ENCODE measurements at regions not wholly inside any gene's neighbourhood (a gene's known extent, or its start where the extent isn't known, plus 50 kb on each side); places are given as distances from the start of the nearest gene placed in this dataset.

DNA sequence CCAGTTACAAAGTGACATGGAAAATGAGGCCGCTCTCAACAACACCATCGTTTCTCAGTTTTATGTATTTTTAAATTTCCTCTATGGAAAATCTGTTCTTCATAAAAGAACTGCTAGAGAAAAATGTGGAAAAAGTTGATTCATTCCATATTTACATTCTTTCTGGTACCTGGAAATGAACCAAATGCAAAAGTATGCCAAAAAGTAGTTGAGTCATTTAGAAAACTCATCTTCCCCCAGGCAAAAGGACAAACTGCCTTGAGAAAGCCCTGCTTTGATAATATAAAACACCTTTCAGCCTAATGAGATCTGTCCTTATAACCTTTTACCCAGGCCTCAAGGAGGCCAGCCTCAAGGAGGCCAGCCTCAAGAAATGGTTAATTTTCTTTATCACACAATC lies 283.0 kb upstream of the VEPH1 start:
- no peak for DNase-seq
- Histone ChIP-seq H3K27me3 (replicated peaks in 1 of 7) (no peaks in the 10 kb centered on the region), H3K27ac (no peak overlapping the region), H3K4me3 (no peak overlapping the region), H3K36me3 (no peaks in the 10 kb centered on the region), H3K4me1 (no peaks in the 10 kb centered on the region), H3K9me3 (no peaks in the 10 kb centered on the region)
- intact Hi-C loops (cut with DNase I; ENCODE audit: low total_unique reads), result no loop called here
- TF ChIP-seq POLR2AphosphoS5 (IDR thresholded peaks at IDR 0.05) (no peak), POLR2A (IDR thresholded peaks at IDR 0.05) (no peak)
- TF ChIP-seq, protein P1, sequence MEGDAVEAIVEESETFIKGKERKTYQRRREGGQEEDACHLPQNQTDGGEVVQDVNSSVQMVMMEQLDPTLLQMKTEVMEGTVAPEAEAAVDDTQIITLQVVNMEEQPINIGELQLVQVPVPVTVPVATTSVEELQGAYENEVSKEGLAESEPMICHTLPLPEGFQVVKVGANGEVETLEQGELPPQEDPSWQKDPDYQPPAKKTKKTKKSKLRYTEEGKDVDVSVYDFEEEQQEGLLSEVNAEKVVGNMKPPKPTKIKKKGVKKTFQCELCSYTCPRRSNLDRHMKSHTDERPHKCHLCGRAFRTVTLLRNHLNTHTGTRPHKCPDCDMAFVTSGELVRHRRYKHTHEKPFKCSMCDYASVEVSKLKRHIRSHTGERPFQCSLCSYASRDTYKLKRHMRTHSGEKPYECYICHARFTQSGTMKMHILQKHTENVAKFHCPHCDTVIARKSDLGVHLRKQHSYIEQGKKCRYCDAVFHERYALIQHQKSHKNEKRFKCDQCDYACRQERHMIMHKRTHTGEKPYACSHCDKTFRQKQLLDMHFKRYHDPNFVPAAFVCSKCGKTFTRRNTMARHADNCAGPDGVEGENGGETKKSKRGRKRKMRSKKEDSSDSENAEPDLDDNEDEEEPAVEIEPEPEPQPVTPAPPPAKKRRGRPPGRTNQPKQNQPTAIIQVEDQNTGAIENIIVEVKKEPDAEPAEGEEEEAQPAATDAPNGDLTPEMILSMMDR (IDR thresholded peaks at IDR 0.05 in 8 of 11, conservative IDR thresholded peaks at IDR 0.05 in 3 of 11), result no peak
- 76 to 93% (median 85%) methylated on average over 2 of the region's 2 CpGs for WGBS, 5 donors

DNA sequence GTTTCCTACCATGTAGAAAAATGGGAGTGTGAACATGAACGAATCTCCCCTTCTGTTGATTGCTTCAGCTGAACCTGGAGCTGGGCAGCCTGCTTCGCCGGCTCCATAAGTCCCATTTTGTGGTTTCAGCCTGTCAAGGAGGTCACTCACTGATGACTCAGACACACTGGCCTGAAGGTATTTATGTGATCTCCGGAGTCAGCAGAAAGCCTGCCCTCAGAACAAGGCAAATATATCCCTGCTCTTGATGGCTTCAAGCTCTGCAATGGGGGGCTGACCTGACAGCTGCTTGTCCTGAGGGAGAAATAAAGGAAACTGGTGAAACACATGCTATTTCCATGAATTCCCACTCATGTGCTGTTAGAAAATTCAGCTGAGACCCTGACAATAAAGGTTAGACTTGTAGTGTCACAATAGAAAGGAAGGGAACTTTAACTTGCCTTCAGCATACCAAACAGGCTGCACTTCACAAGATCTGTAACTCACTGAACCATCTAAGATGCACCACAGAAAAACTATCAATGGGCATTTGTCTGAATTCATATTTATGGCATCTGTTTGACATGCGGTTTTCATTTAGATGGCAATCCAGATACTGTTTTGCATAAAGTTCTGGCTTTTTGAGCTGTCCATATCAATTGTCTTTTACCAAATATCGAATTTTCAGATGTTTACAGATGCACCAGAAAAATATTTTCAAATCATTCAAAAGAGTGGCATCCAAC lies 282.0 kb upstream of the VEPH1 start:
- WGBS, 5 donors, result 61 to 71% (median 67%) methylated on average over 6 of the region's 6 CpGs
- Histone ChIP-seq H3K27me3 (replicated peaks in 1 of 7) (no peaks in the 10 kb centered on the region), H3K36me3 (no peaks in the 10 kb centered on the region), H3K4me3 (no peak overlapping the region), H3K27ac (no peak overlapping the region), H3K4me1 (no peaks in the 10 kb centered on the region), H3K9me3 (no peaks in the 10 kb centered on the region)
- intact Hi-C loops (cut with DNase I; ENCODE audit: low total_unique reads), result no loop called here
- no peak for DNase-seq
- TF ChIP-seq, protein P1 (IDR thresholded peaks at IDR 0.05 in 8 of 11, conservative IDR thresholded peaks at IDR 0.05 in 3 of 11), result no peak
- TF ChIP-seq POLR2A (IDR thresholded peaks at IDR 0.05), result no peak
- TF ChIP-seq POLR2AphosphoS5 (IDR thresholded peaks at IDR 0.05), result no peak

- H3K27me3 ChIP-seq (replicated peaks in 1 of 7), result no peaks in the 10 kb centered on the region
- TF ChIP-seq POLR2AphosphoS5 (IDR thresholded peaks at IDR 0.05), result no peak
- TF ChIP-seq, protein P1 (IDR thresholded peaks at IDR 0.05 in 8 of 11, conservative IDR thresholded peaks at IDR 0.05 in 3 of 11), result no peak
- no peak for TF ChIP-seq POLR2A (IDR thresholded peaks at IDR 0.05)
- intact Hi-C loops (cut with DNase I; ENCODE audit: low total_unique reads), result no loop called here
- no peak for DNase-seq
- H3K9me3 ChIP-seq, result peaks cover 0 to 13% (median 0%) of the 10 kb centered on the region in 8 donors
- WGBS, 5 donors, result 81 to 94% (median 88%) methylated on average over 2 of the region's 2 CpGs
- no peaks in the 10 kb centered on the region for H3K36me3 ChIP-seq
- no peaks in the 10 kb centered on the region for H3K4me1 ChIP-seq
- H3K27ac ChIP-seq, result no peak overlapping the region
- no peak overlapping the region for H3K4me3 ChIP-seq
Measured at GRCh38 chr3:157782236-157782635, 279.0 kb upstream of the VEPH1 start.

DNA sequence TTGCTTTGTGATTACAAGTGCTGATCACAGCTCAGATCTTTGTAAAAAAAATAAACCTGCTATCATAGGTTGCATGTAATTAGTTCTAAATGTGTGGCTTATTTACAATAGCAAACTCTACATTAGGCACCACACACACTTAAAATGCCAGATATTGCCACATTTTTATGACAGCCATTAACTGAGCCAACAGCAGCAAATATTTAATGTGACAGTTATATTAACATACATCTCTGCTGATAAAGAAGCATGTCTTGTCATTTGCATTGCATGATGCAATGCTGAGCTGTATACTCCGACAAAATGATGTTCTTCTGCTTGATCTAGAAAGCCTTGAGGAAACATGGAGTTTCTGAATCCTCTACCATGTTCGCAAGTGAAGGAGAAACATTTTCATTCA lies 273.6 kb upstream of the VEPH1 start:
- intact Hi-C loops (cut with DNase I; ENCODE audit: low total_unique reads), result no loop called here
- 79 to 96% (median 96%) methylated on average over 2 of the region's 2 CpGs for WGBS, 5 donors

More for the DNA sequence above, 273.6 kb upstream of the VEPH1 start:
- peaks cover 0 to 13% (median 0%) of the 10 kb centered on the region in 8 donors for H3K9me3 ChIP-seq
- H3K36me3 ChIP-seq, result no peaks in the 10 kb centered on the region
- no peak for DNase-seq
- no peaks in the 10 kb centered on the region for H3K27me3 ChIP-seq (replicated peaks in 1 of 7)
- H3K4me1 ChIP-seq, result no peaks in the 10 kb centered on the region
- no peak overlapping the region for H3K4me3 ChIP-seq
- H3K27ac ChIP-seq, result no peak overlapping the region
- TF ChIP-seq POLR2AphosphoS5 (IDR thresholded peaks at IDR 0.05) (no peak), POLR2A (IDR thresholded peaks at IDR 0.05) (no peak)
- TF ChIP-seq, protein P1 (IDR thresholded peaks at IDR 0.05 in 8 of 11, conservative IDR thresholded peaks at IDR 0.05 in 3 of 11), result no peak
